HL-60 (cell line): ENCODE measurements at regions not wholly inside any gene's neighbourhood (a gene's known extent, or its start where the extent isn't known, plus 50 kb on each side); places are given as distances from the start of the nearest gene placed in this dataset.

ENCODE experiments used
- CTCF ChIP-seq: IDR thresholded peaks from one replicate; pipeline ENCODE4 v1.5.1; 2011; ENCODE audit warnings: low read length, control low read depth, inconsistent platforms; ENCODE audit not compliant: insufficient read depth
- GABPA ChIP-seq: IDR thresholded peaks from 2 replicates; pipeline ENCODE4 v1.6.1; 2012; ENCODE audit warnings: low read depth
- POLR2AphosphoS5 ChIP-seq: IDR thresholded peaks from 2 replicates; pipeline ENCODE4 v1.6.1; 2012; ENCODE audit warnings: low read depth
- REST ChIP-seq: IDR thresholded peaks from 2 replicates; pipeline ENCODE4 v1.6.1; 2012; ENCODE audit warnings: low read depth; ENCODE audit not compliant: insufficient replicate concordance
- SPI1 ChIP-seq: IDR thresholded peaks from 2 replicates; pipeline ENCODE4 v1.6.1; 2012; ENCODE audit warnings: low read depth, mild to moderate bottlenecking, borderline replicate concordance

- TF ChIP-seq GABPA = no peak
- TF ChIP-seq POLR2AphosphoS5 = no peak
- TF ChIP-seq CTCF = no peak
- TF ChIP-seq REST = no peak
- TF ChIP-seq SPI1 = no peak
Measured at GRCh38 chr4:22077571-22077970, 129.0 kb upstream of the KCNIP4 start.
